ENCODE measurements at regions not wholly inside any gene's neighbourhood (a gene's known extent, or its start where the extent isn't known, plus 50 kb on each side); places are given as distances from the start of the nearest gene placed in this dataset.

DNA sequence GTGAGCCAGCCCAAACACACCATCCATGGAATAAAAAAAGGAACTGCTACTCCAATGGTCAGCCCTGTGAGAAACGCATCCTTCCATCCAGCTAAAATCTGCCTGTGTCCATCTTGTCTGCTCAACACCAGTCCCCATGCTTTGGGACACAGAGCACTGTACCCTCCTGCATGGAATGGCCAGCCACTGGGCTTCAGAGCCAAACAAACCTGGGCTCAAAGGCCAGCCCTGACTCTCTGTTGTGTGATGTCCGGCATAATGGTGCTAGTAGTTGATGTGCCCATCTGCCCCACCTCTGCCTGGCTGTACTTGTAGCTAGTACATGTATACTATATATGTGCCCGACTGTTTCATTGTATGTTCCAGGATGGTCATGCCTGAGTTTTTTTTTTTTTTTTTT is 77.6 kb upstream of the AMZ2 start:
- POLR2A ChIA-PET: interaction anchor here (0.6 kb wide), 1 partner anchor 11 kb away, joined by 4 read pairs; no protein-coding TSS in a partner anchor
- CTCF ChIA-PET: interaction anchor here (0.8 kb wide), 1 partner anchor 304 kb away, joined by 4 read pairs; no protein-coding TSS in a partner anchor
- DNase-seq: no peak
- H3K27me3 Mint-ChIP-seq: no peaks in the 10 kb centered on the region
- TF ChIP-seq, protein P1, sequence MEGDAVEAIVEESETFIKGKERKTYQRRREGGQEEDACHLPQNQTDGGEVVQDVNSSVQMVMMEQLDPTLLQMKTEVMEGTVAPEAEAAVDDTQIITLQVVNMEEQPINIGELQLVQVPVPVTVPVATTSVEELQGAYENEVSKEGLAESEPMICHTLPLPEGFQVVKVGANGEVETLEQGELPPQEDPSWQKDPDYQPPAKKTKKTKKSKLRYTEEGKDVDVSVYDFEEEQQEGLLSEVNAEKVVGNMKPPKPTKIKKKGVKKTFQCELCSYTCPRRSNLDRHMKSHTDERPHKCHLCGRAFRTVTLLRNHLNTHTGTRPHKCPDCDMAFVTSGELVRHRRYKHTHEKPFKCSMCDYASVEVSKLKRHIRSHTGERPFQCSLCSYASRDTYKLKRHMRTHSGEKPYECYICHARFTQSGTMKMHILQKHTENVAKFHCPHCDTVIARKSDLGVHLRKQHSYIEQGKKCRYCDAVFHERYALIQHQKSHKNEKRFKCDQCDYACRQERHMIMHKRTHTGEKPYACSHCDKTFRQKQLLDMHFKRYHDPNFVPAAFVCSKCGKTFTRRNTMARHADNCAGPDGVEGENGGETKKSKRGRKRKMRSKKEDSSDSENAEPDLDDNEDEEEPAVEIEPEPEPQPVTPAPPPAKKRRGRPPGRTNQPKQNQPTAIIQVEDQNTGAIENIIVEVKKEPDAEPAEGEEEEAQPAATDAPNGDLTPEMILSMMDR (IDR thresholded peaks at IDR 0.05): no peak
- H3K4me3 Mint-ChIP-seq: no peak overlapping the region
- H3K4me1 Mint-ChIP-seq: peaks cover 6% of the 10 kb centered on the region
- no peak overlapping the region for H3K27ac Mint-ChIP-seq
- no peaks in the 10 kb centered on the region for H3K36me3 Mint-ChIP-seq (ENCODE audit: low read depth)
- intact Hi-C loops (cut with micrococcal nuclease): no loop called here
- H3K9me3 Mint-ChIP-seq: no peaks in the 10 kb centered on the region
- ATAC-seq (ENCODE audit: low read depth): no peak

DNA sequence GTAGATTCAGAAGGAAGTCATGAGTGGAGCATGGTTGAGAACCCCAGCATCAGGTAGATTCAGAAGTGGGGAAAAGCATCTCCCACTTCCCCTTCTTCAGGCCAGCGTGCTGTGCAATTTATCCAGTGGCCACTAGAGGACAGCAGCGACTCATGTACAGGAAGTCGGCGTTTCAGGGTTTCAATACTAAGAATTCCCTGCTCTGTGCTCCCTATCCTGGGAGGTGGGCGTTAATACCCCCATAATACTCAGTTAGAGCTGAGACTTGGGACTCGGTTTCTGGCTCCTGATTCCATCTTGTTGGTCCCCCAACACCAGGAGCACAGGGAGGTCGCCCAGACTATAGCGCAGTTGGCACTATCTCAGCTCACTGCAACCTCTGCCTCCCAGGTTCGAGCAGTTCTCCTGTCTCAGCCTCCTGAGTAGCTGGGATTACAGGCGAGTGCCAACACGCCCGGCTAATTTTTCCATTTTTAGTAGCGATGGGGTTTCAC is 75.3 kb upstream of the AMZ2 start:
- ChIA-PET POLR2A (interaction anchor here (0.6 to 2.7 kb wide), 10 partner anchors 9 to 227 kb away, joined by 3 to 12 read pairs (median 5); partner anchors contain the start of gene AMZ2), CTCF (interaction anchor here (0.6 to 4.5 kb wide), 20 partner anchors 10 to 288 kb away, joined by 3 to 77 read pairs (median 5); partner anchors contain the start of genes AMZ2, KPNA2 and WIPI1)
- DNase-seq (peak; percentile 58), ATAC-seq (ENCODE audit: low read depth) (peak; percentile 97)
- Mint-ChIP-seq H3K27me3 (no peaks in the 10 kb centered on the region), H3K27ac (no peak overlapping the region), H3K4me3 (no peak overlapping the region), H3K9me3 (no peaks in the 10 kb centered on the region), H3K36me3 (ENCODE audit: low read depth) (no peaks in the 10 kb centered on the region), H3K4me1 (peaks cover 6% of the 10 kb centered on the region)
- TF ChIP-seq, protein P1 (IDR thresholded peaks at IDR 0.05): peak; percentile 91
- intact Hi-C loops (cut with micrococcal nuclease): loop anchor here (1.0 to 2.0 kb wide), 7 partner anchors 10 to 291 kb away; partner anchors contain the start of gene AMZ2

DNA sequence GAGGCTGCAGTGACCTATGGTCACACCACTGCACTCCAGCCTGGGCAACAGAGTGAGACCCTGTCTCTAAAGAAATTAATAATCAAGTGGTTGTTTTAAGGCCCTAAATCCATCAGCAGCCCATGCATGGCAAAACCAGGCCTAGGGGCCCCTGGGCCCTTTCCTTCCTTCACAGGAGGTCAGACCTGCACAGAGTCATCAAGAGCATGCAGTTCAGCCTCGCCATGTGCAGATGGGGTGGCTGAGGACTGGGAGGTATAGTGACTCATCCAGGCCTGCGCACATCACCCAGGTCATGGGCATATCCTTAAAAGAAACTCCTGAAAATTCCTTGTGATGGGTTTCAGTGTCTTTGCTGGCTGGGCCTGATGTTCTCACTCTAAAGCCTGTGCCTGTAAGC is 72.4 kb upstream of the AMZ2 start:
- ChIA-PET CTCF (no interaction called here), POLR2A (no interaction called here)
- no peaks in the 10 kb centered on the region for H3K36me3 Mint-ChIP-seq (ENCODE audit: low read depth)
- DNase-seq (no peak), ATAC-seq (ENCODE audit: low read depth) (no peak)
- peaks cover 8% of the 10 kb centered on the region for H3K4me1 Mint-ChIP-seq
- H3K9me3 Mint-ChIP-seq: no peaks in the 10 kb centered on the region
- TF ChIP-seq, protein P1 (IDR thresholded peaks at IDR 0.05): no peak
- intact Hi-C loops (cut with micrococcal nuclease): no loop called here
- H3K27ac Mint-ChIP-seq: no peak overlapping the region
- H3K4me3 Mint-ChIP-seq: no peak overlapping the region
- H3K27me3 Mint-ChIP-seq: no peaks in the 10 kb centered on the region

DNA sequence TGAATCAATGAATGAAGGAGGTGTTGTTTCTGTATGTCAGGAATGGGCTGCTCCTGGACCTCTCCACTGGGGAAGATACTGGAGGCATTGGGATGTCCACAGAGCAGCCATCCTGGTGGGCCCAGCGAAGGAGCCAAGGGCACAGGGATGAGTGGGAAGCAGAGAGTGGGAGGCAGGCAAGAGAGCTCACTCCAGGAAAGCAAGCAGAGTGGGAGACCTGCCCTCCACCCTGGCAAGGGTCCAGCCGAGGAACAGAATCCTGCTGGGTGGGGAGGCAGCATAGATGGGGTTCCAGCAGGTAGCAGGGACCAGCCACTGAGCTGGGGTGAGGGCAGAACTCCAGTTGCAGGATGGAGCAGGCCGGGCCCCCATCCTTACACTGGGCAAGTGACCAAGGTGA is 71.9 kb upstream of the AMZ2 start:
- CTCF ChIA-PET: interaction anchor here (0.9 to 2.4 kb wide), 2 partner anchors 25 to 290 kb away, joined by 3 to 15 read pairs; no protein-coding TSS in a partner anchor
- no peaks in the 10 kb centered on the region for H3K36me3 Mint-ChIP-seq (ENCODE audit: low read depth)
- no peaks in the 10 kb centered on the region for H3K27me3 Mint-ChIP-seq
- ATAC-seq (ENCODE audit: low read depth) (no peak), DNase-seq (no peak)
- POLR2A ChIA-PET: interaction anchor here (0.8 to 1.5 kb wide), 3 partner anchors 10 to 30 kb away, joined by 3 to 4 read pairs (median 4); no protein-coding TSS in a partner anchor
- H3K9me3 Mint-ChIP-seq: no peaks in the 10 kb centered on the region
- TF ChIP-seq, protein P1 (IDR thresholded peaks at IDR 0.05): no peak
- peaks cover 13% of the 10 kb centered on the region for H3K4me1 Mint-ChIP-seq
- no peak overlapping the region for H3K27ac Mint-ChIP-seq
- intact Hi-C loops (cut with micrococcal nuclease): no loop called here
- H3K4me3 Mint-ChIP-seq: no peak overlapping the region

DNA sequence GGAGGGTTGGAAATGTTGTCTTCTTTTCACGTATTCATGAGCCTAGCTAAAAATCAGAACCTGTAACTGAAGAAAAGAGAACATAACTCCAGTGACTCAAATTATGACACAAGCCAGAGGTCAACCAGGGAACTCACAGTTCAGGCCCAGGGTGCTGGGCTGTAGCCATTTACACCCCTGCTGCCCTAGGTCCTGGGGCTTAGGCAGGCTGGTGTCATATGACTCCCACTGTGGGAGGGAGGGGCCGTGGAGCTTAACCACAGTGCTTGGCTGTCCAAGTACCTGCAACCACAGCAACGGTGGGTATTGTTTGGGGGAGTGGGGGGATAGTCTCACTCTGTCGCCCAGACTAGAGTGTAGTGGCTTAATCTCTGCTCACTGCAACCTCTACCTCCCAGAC is 71.1 kb upstream of the AMZ2 start:
- Mint-ChIP-seq H3K4me3 (no peak overlapping the region), H3K36me3 (ENCODE audit: low read depth) (no peaks in the 10 kb centered on the region), H3K27ac (no peak overlapping the region), H3K9me3 (no peaks in the 10 kb centered on the region), H3K4me1 (peaks cover 20% of the 10 kb centered on the region), H3K27me3 (no peaks in the 10 kb centered on the region)
- ChIA-PET POLR2A (interaction anchor here (0.6 to 1.7 kb wide), 6 partner anchors 9 to 71 kb away, joined by 3 to 7 read pairs (median 4); no protein-coding TSS in a partner anchor), CTCF (interaction anchor here (0.6 to 2.4 kb wide), 3 partner anchors 24 to 289 kb away, joined by 3 to 15 read pairs (median 3); no protein-coding TSS in a partner anchor)
- no peak for DNase-seq
- TF ChIP-seq, protein P1 (IDR thresholded peaks at IDR 0.05): no peak
- no peak for ATAC-seq (ENCODE audit: low read depth)
- intact Hi-C loops (cut with micrococcal nuclease): no loop called here

Data from activated B cell treated with CpG ODN at 0.5 μM for 24 hours (primary cell).